D341Med (cell line): ENCODE measurements at regions not wholly inside any gene's neighbourhood (a gene's known extent, or its start where the extent isn't known, plus 50 kb on each side); places are given as distances from the start of the nearest gene placed in this dataset.
A peak's percentile ranks its signal among the peaks of the same experiment; 100 is the strongest.
"Not testable (repeated sequence)": the region's sequence is repeated elsewhere in the genome, so short reads cannot be mapped to it uniquely, and the experiment has no call there.

Source experiments
- DNase-seq: peaks from one replicate; pipeline ENCODE4 v3.0.0; 2012; ENCODE audit warnings: low spot score

- DNase-seq: no peak
These were observed 1053.6 kb upstream of the SEL1L start for GRCh38 chr14:82587226-82587625.

GRCh38 chr14:82595466-82595865 lies 1061.8 kb upstream of the SEL1L start:
- no peak for DNase-seq

GRCh38 chr14:82602794-82603193 lies 1069.1 kb upstream of the SEL1L start:
- no peak for DNase-seq

GRCh38 chr14:82604819-82605218 lies 1071.2 kb upstream of the SEL1L start:
- DNase-seq: no peak

GRCh38 chr14:82621881-82622450 lies 1088.3 kb upstream of the SEL1L start:
- DNase-seq: no peak

- DNase-seq: no peak
These were observed 1092.8 kb upstream of the SEL1L start for GRCh38 chr14:82626156-82627066.

- DNase-seq: no peak
These were observed 1102.3 kb upstream of the SEL1L start for GRCh38 chr14:82635915-82636314.

- no peak for DNase-seq
These were observed 1102.8 kb upstream of the SEL1L start for GRCh38 chr14:82636426-82636825.

- no peak for DNase-seq
These were observed 1107.4 kb upstream of the SEL1L start for GRCh38 chr14:82641050-82641540.

- DNase-seq: no peak
These were observed 1108.8 kb upstream of the SEL1L start for GRCh38 chr14:82642425-82642824.

- no peak for DNase-seq
These were observed 1113.6 kb upstream of the SEL1L start for GRCh38 chr14:82647088-82647810.

GRCh38 chr14:82655770-82656169 lies 1122.1 kb upstream of the SEL1L start:
- no peak for DNase-seq

- no peak for DNase-seq
These were observed 1123.6 kb upstream of the SEL1L start for GRCh38 chr14:82657186-82657675.

GRCh38 chr14:82661258-82661657 lies 1127.6 kb upstream of the SEL1L start:
- DNase-seq: no peak

GRCh38 chr14:82667006-82667405 lies 1133.4 kb upstream of the SEL1L start:
- no peak for DNase-seq

- DNase-seq: no peak
These were observed 1133.8 kb upstream of the SEL1L start for GRCh38 chr14:82667501-82667900.

- no peak for DNase-seq
These were observed 1142.8 kb upstream of the SEL1L start for GRCh38 chr14:82676403-82676802.

- DNase-seq: no peak
These were observed 1156.3 kb upstream of the SEL1L start for GRCh38 chr14:82689948-82690347.

- not testable (repeated sequence) for DNase-seq
These were observed 1157.5 kb upstream of the SEL1L start for GRCh38 chr14:82691191-82691590.

GRCh38 chr14:82694820-82695219 lies 1161.2 kb upstream of the SEL1L start:
- DNase-seq: no peak

GRCh38 chr14:82704218-82704617 lies 1170.6 kb upstream of the SEL1L start:
- no peak for DNase-seq

GRCh38 chr14:82710267-82710841 lies 1176.7 kb upstream of the SEL1L start:
- peak; percentile 70 for DNase-seq
